ENCODE measurements at regions not wholly inside any gene's neighbourhood (a gene's known extent, or its start where the extent isn't known, plus 50 kb on each side); places are given as distances from the start of the nearest gene placed in this dataset.

DNA sequence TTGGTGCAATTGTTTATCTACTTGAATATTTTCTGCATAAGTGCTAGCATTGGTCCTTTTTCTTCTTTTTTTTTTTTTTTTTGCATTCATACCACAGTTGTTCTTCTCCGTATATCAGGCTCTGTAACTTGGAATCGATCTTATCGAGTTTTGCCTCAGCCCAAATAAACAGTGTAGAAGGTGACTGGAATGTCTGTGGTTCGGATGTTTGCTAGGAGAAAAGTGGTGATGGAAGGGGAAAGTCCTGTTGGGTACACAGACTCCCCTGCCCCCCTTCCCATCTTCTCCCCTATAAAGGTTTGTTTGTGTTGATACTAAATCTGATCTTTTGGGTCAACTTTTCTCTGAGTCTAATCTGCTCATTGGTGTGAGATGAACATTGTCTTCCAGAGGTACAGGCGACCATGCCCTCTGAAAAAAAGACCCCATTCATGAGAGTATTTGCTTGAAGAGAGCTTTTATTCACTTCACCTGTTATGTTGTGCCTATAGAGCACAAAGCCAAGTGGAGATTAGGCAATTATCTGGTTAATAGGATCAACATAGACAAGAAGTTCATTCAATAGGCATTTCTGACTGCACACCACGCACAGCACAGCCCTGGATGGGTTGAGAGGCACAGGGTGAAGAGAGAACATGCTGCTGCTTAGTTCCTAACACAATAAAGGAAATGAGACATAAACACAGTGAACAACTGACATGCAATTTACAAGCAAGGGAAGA is 620.0 kb downstream of the PKHD1 start:
- intact Hi-C loops (cut with micrococcal nuclease): no loop called here
- ATAC-seq (ENCODE audit: low read depth) (no peak), DNase-seq (no peak)
- no peaks in the 10 kb centered on the region for H3K36me3 Mint-ChIP-seq (ENCODE audit: low read depth)
- TF ChIP-seq, protein P1, sequence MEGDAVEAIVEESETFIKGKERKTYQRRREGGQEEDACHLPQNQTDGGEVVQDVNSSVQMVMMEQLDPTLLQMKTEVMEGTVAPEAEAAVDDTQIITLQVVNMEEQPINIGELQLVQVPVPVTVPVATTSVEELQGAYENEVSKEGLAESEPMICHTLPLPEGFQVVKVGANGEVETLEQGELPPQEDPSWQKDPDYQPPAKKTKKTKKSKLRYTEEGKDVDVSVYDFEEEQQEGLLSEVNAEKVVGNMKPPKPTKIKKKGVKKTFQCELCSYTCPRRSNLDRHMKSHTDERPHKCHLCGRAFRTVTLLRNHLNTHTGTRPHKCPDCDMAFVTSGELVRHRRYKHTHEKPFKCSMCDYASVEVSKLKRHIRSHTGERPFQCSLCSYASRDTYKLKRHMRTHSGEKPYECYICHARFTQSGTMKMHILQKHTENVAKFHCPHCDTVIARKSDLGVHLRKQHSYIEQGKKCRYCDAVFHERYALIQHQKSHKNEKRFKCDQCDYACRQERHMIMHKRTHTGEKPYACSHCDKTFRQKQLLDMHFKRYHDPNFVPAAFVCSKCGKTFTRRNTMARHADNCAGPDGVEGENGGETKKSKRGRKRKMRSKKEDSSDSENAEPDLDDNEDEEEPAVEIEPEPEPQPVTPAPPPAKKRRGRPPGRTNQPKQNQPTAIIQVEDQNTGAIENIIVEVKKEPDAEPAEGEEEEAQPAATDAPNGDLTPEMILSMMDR (IDR thresholded peaks at IDR 0.05): no peak
- ChIA-PET CTCF (no interaction called here), POLR2A (no interaction called here)
- peaks cover 2% of the 10 kb centered on the region for H3K9me3 Mint-ChIP-seq
- no peaks in the 10 kb centered on the region for H3K4me1 Mint-ChIP-seq
- no peaks in the 10 kb centered on the region for H3K27me3 Mint-ChIP-seq
- no peak overlapping the region for H3K27ac Mint-ChIP-seq
- H3K4me3 Mint-ChIP-seq: no peak overlapping the region

DNA sequence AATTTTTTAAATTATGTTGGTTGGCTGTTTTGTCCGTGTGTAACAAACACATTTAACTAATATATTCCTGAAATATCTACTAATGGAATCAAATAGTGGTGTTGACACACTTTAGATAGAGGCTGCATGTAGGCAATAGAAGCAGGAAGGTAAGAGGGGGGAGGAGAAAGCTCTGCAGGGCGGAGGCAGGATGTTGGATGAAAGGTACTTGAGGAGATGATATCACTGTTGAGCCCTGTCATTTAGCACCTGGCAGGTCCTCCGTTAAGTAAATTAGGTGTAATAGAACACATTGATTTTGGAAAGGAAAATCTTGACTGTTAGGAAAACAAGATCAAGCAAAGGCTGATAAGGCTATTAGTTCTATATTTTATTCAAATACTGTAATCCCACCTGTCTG is 618.7 kb downstream of the PKHD1 start:
- DNase-seq (no peak), ATAC-seq (ENCODE audit: low read depth) (no peak)
- CTCF ChIA-PET: no interaction called here

GRCh38 chr6:51472745-51473487 is 614.5 kb downstream of the PKHD1 start:
- DNase-seq (no peak), ATAC-seq (ENCODE audit: low read depth) (no peak)
- ChIA-PET POLR2A (no interaction called here), CTCF (no interaction called here)
- no peak overlapping the region for H3K27ac Mint-ChIP-seq
- H3K4me1 Mint-ChIP-seq: no peaks in the 10 kb centered on the region
- TF ChIP-seq, protein P1 (IDR thresholded peaks at IDR 0.05): no peak
- H3K9me3 Mint-ChIP-seq: peaks cover 2% of the 10 kb centered on the region
- no peaks in the 10 kb centered on the region for H3K36me3 Mint-ChIP-seq (ENCODE audit: low read depth)
- no peaks in the 10 kb centered on the region for H3K27me3 Mint-ChIP-seq
- H3K4me3 Mint-ChIP-seq: no peak overlapping the region
- intact Hi-C loops (cut with micrococcal nuclease): no loop called here

More for the DNA sequence above, 618.7 kb downstream of the PKHD1 start:
- TF ChIP-seq, protein P1 (IDR thresholded peaks at IDR 0.05): no peak
- no peak overlapping the region for H3K4me3 Mint-ChIP-seq
- intact Hi-C loops (cut with micrococcal nuclease): no loop called here
- H3K9me3 Mint-ChIP-seq: peaks cover 2% of the 10 kb centered on the region
- POLR2A ChIA-PET: no interaction called here
- no peak overlapping the region for H3K27ac Mint-ChIP-seq
- H3K36me3 Mint-ChIP-seq (ENCODE audit: low read depth): no peaks in the 10 kb centered on the region
- no peaks in the 10 kb centered on the region for H3K4me1 Mint-ChIP-seq
- no peaks in the 10 kb centered on the region for H3K27me3 Mint-ChIP-seq

DNA sequence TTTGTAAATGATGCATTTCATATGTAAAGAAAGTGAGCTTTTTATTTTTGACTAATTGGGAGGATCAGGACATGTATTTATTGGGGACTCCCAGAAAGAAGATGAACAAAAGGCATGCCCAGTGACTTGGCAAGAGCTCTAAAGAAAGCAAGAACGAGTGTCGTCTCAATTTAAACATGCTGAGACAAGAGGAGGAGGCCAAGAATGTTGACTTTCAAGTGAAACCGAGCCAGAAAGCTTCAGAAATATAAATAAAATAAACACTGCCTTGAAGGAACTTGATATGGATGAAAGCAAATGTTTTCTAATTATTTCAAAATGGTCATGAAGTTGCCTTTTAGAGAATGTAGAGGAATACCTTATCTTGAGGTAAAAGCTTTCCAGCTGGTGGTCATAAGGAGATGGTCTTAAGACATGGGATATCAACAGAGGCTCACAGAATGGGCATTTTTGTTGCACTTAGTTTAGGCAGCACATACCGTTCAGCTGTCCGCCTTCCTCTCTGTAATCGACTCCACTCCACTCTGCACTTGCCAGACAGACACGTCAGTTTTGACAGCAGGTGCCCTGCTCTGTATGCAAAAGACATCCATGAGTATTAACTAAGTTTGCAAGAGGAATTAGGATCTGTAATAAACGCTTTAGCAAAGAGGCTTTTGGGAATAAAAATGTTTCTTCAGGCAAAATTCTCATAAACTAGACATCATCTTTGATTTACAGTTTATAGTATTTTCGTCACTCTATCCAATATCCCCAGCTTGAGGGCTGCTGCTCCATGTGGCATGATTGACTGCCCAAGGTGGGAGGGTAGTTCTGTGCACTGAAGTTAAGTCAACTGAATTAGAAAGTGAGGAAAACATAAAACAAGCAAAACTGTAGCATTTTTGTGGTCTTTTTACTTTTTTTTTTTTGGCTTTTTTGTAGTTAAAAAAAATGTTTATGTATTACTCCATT is 613.1 kb downstream of the PKHD1 start:
- H3K27me3 Mint-ChIP-seq: no peaks in the 10 kb centered on the region
- no peak for ATAC-seq (ENCODE audit: low read depth)
- H3K4me3 Mint-ChIP-seq: no peak overlapping the region
- H3K9me3 Mint-ChIP-seq: peaks cover 2% of the 10 kb centered on the region
- ChIA-PET POLR2A (no interaction called here), CTCF (no interaction called here)
- DNase-seq: no peak
- H3K36me3 Mint-ChIP-seq (ENCODE audit: low read depth): no peaks in the 10 kb centered on the region
- intact Hi-C loops (cut with micrococcal nuclease): no loop called here
- no peak overlapping the region for H3K27ac Mint-ChIP-seq
- TF ChIP-seq, protein P1 (IDR thresholded peaks at IDR 0.05): no peak
- H3K4me1 Mint-ChIP-seq: no peaks in the 10 kb centered on the region
